BLaER1 (cell line): ENCODE measurements at regions not wholly inside any gene's neighbourhood (a gene's known extent, or its start where the extent isn't known, plus 50 kb on each side); places are given as distances from the start of the nearest gene placed in this dataset.

Experiments
- H3K27ac ChIP-seq: shearing (Covaris generic); formaldehyde crosslinking; 2 replicates; pipeline ENCODE4 v1.8.1; 2022
- H3K27me3 ChIP-seq: shearing (Covaris generic); formaldehyde crosslinking; 2 replicates; pipeline ENCODE4 v1.8.1; 2022
- H3K36me3 ChIP-seq: shearing (Covaris generic); formaldehyde crosslinking; 2 replicates; pipeline ENCODE4 v1.8.1; 2022
- H3K4me1 ChIP-seq: shearing (Covaris generic); formaldehyde crosslinking; 2 replicates; pipeline ENCODE4 v1.8.1; 2022
- H3K4me2 ChIP-seq: shearing (Covaris generic); formaldehyde crosslinking; 2 replicates; pipeline ENCODE4 v1.8.1; 2022
- H3K4me3 ChIP-seq: shearing (Covaris generic); formaldehyde crosslinking; 2 replicates; pipeline ENCODE4 v1.8.1; 2022
- H3K9ac ChIP-seq: shearing (Covaris generic); formaldehyde crosslinking; 2 replicates; pipeline ENCODE4 v1.8.1; 2022
- H3K9me3 ChIP-seq: shearing (Covaris generic); formaldehyde crosslinking; 2 replicates; pipeline ENCODE4 v1.8.1; 2022
- H4K20me1 ChIP-seq: shearing (Covaris generic); formaldehyde crosslinking; 2 replicates; pipeline ENCODE4 v1.8.1; 2022
- Cebpa-rat ChIP-seq: shearing (Covaris generic); IDR thresholded peaks from 2 replicates; pipeline ENCODE4 v1.8.1; 2022

DNA sequence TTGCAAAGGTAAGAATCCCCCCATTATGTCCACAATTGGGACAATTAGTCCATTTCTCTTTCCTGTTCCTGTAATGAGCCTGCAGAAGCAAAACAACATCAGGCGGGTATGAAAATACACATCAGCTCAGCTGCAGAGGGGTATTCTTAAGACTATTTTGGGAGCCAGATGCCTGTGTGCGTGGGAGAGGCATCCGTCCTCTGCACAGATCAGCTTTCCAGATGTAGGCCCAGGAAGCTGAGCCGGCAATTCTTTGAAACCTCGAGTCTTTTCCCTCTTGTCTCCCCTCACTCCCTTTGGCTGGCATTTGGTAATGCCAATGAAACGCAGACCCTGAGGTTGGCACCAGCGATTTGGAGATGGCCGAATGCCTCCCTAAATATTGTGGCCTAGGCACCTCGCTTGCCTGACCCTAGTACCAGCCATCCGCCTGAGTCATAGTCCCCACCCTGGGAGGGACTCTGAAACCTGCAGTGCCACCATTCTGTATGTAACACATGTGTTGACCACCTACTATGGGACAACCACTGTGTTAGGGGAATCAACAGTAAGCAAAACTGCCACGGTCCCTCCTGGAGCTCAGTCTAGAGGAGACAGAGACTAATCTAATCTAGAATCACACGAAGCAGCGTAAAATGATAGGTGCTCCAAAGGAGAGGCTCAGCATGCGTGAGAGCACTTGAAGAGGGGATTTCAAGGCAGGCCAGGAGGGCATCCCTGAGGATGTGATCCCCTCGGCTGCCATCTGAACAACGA lies 603.0 kb downstream of the MATN1 start:
- Histone ChIP-seq H4K20me1 (no peaks in the 10 kb centered on the region), H3K36me3 (no peaks in the 10 kb centered on the region), H3K27ac (no peak overlapping the region), H3K4me2 (no peak overlapping the region), H3K4me3 (no peak overlapping the region), H3K4me1 (peaks cover 10% of the 10 kb centered on the region; the same call in 1 of the 2 replicates), H3K9me3 (no peaks in the 10 kb centered on the region), H3K27me3 (no peaks in the 10 kb centered on the region; the same call in 1 of the 2 replicates), H3K9ac (no peak overlapping the region)
- TF ChIP-seq Cebpa-rat, result no peak

GRCh38 chr1:30117685-30118084 lies 605.7 kb downstream of the MATN1 start:
- Histone ChIP-seq H4K20me1 (no peaks in the 10 kb centered on the region), H3K9me3 (no peaks in the 10 kb centered on the region), H3K4me1 (no peaks in the 10 kb centered on the region), H3K27me3 (no peaks in the 10 kb centered on the region), H3K27ac (no peak overlapping the region), H3K9ac (no peak overlapping the region), H3K36me3 (no peaks in the 10 kb centered on the region), H3K4me2 (no peak overlapping the region), H3K4me3 (no peak overlapping the region)
- no peak for TF ChIP-seq Cebpa-rat

DNA sequence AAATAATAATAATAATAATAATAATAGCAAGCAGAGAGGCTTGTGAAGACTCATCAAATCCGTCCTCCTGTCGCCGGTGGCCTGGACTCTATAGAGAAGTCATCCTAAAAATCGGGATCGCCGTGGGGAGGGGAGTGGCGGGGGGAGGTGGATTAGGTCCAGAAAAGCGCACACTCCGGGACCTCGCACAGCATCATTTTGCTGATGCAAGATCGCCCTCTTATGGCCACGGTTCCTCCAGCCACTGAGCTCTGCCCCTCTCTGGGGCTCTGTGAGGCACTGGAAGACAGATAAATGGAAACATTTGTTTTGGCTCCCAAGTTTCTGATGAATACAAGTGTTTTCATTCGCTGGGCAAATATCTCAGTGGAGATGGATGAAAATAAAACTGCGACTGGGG lies 612.0 kb downstream of the MATN1 start:
- no peak overlapping the region for H3K4me3 ChIP-seq
- H4K20me1 ChIP-seq, result no peaks in the 10 kb centered on the region
- H3K9me3 ChIP-seq, result no peaks in the 10 kb centered on the region
- peak overlapping the region; percentile 65 for H3K4me2 ChIP-seq
- no peaks in the 10 kb centered on the region for H3K27me3 ChIP-seq
- H3K9ac ChIP-seq, result no peak overlapping the region
- no peak overlapping the region for H3K27ac ChIP-seq
- no peaks in the 10 kb centered on the region for H3K36me3 ChIP-seq
- no peak for TF ChIP-seq Cebpa-rat
- H3K4me1 ChIP-seq, result peaks cover 29% of the 10 kb centered on the region

GRCh38 chr1:30110846-30111245 lies 612.5 kb downstream of the MATN1 start:
- Histone ChIP-seq H4K20me1 (no peaks in the 10 kb centered on the region), H3K27me3 (no peaks in the 10 kb centered on the region), H3K4me3 (no peak overlapping the region), H3K9me3 (no peaks in the 10 kb centered on the region), H3K27ac (no peak overlapping the region), H3K9ac (no peak overlapping the region), H3K4me1 (peaks cover 29% of the 10 kb centered on the region), H3K36me3 (no peaks in the 10 kb centered on the region), H3K4me2 (no peak overlapping the region)
- no peak for TF ChIP-seq Cebpa-rat

DNA sequence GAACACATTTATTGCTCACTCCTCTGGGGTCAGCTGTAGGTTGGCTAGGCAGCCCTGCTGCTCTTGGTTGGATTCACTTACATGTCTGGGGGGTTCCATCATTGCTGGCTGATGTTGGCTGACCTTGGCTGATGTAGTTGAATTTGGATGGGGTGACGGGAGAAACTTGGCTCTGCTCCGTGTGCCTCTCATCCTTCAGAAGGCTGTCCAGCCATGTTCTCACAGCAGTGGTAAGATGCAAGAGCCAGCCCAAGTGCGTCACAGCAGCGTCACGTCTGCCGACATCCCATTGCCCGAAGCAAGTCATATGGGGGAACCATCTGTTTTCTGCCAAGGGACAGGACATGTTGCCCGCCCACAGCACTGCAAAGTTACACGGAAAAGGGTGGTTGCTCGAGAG lies 613.5 kb downstream of the MATN1 start:
- Histone ChIP-seq H3K9me3 (no peaks in the 10 kb centered on the region), H3K27ac (no peak overlapping the region), H3K36me3 (no peaks in the 10 kb centered on the region), H4K20me1 (no peaks in the 10 kb centered on the region), H3K4me2 (no peak overlapping the region), H3K9ac (no peak overlapping the region), H3K4me1 (peaks cover 29% of the 10 kb centered on the region), H3K4me3 (no peak overlapping the region), H3K27me3 (no peaks in the 10 kb centered on the region)
- TF ChIP-seq Cebpa-rat, result no peak

GRCh38 chr1:30108186-30108585 lies 615.2 kb downstream of the MATN1 start:
- Histone ChIP-seq H3K9me3 (no peaks in the 10 kb centered on the region), H3K36me3 (no peaks in the 10 kb centered on the region), H3K9ac (no peak overlapping the region; the same call in 1 of the 2 replicates), H3K4me3 (no peak overlapping the region), H3K4me1 (peaks cover 29% of the 10 kb centered on the region), H3K27ac (no peak overlapping the region), H3K4me2 (peak overlapping the region; percentile 75), H3K27me3 (no peaks in the 10 kb centered on the region), H4K20me1 (no peaks in the 10 kb centered on the region)
- TF ChIP-seq Cebpa-rat, result no peak

DNA sequence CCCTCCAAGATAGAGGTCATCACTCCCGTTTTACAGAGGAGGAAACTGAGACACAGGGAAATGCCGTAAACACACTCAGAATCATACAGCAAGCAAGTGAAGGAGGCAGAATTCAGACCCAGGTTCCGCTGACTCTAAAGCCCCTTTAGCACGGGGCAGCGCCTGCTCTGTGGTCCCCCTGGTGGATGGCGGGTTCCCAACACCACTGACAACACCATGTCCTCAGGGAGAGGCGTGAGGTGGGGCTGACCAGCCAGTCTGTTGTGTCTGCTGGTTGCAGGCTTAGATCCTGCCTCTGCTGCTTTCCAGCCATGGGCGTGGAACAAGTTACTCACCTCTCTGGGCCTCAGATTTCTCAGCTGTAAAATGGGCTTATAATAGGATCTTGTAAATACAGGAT lies 617.3 kb downstream of the MATN1 start:
- H3K4me2 ChIP-seq, result no peak overlapping the region
- no peaks in the 10 kb centered on the region for H3K36me3 ChIP-seq
- no peaks in the 10 kb centered on the region for H3K27me3 ChIP-seq
- H3K27ac ChIP-seq, result no peak overlapping the region
- no peak overlapping the region for H3K4me3 ChIP-seq
- H3K9me3 ChIP-seq, result no peaks in the 10 kb centered on the region
- no peak overlapping the region for H3K9ac ChIP-seq
- H3K4me1 ChIP-seq, result peaks cover 21% of the 10 kb centered on the region
- no peak for TF ChIP-seq Cebpa-rat
- no peaks in the 10 kb centered on the region for H4K20me1 ChIP-seq

DNA sequence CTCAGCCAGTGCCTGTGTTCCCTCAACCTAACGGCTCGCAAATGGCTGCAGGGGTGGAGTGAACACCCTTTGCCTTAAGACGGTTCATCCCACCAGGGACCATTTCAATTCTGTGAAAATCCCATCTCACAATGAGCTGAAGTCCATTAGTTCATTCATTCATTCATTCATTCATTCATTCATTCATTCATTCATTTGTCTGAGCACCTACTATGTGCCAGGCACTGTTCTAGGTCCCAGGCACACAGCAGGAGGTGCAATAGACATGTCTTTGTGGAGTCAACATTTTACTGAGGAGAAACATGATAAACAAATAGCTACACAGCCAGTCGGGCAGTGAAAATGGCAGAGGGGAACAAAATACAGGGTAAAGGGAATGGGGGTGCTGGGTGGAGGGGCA lies 618.8 kb downstream of the MATN1 start:
- H3K4me1 ChIP-seq, result peaks cover 18% of the 10 kb centered on the region
- no peak overlapping the region for H3K4me2 ChIP-seq
- H3K36me3 ChIP-seq, result no peaks in the 10 kb centered on the region
- no peak for TF ChIP-seq Cebpa-rat
- no peak overlapping the region for H3K4me3 ChIP-seq
- H3K9ac ChIP-seq, result no peak overlapping the region
- no peaks in the 10 kb centered on the region for H4K20me1 ChIP-seq
- H3K27me3 ChIP-seq, result no peaks in the 10 kb centered on the region
- no peaks in the 10 kb centered on the region for H3K9me3 ChIP-seq
- H3K27ac ChIP-seq, result no peak overlapping the region

- Histone ChIP-seq H3K4me1 (peaks cover 11% of the 10 kb centered on the region), H3K9ac (no peak overlapping the region), H3K4me3 (no peak overlapping the region), H3K27ac (no peak overlapping the region), H3K27me3 (no peaks in the 10 kb centered on the region), H3K9me3 (no peaks in the 10 kb centered on the region), H3K36me3 (no peaks in the 10 kb centered on the region), H3K4me2 (no peak overlapping the region), H4K20me1 (no peaks in the 10 kb centered on the region)
- TF ChIP-seq Cebpa-rat, result no peak
Measured at GRCh38 chr1:30103708-30104411, 619.5 kb downstream of the MATN1 start.

GRCh38 chr1:30102605-30103004 lies 620.8 kb downstream of the MATN1 start:
- Histone ChIP-seq H3K27ac (no peak overlapping the region), H3K4me2 (no peak overlapping the region), H3K36me3 (no peaks in the 10 kb centered on the region), H3K4me1 (no peaks in the 10 kb centered on the region), H4K20me1 (no peaks in the 10 kb centered on the region), H3K27me3 (no peaks in the 10 kb centered on the region), H3K4me3 (no peak overlapping the region), H3K9ac (no peak overlapping the region), H3K9me3 (no peaks in the 10 kb centered on the region)
- TF ChIP-seq Cebpa-rat, result no peak
